Naive thymus-derived CD4-positive, alpha-beta T cell (primary cell): ENCODE measurements at regions not wholly inside any gene's neighbourhood (a gene's known extent, or its start where the extent isn't known, plus 50 kb on each side); places are given as distances from the start of the nearest gene placed in this dataset.

Experiments used
- ATAC-seq: fragments of 150-1000 bp; cut with Tn5 transposase; 2 replicates; pipeline ENCODE4 v1.10.0; 2021; ENCODE audit warnings: mild to moderate bottlenecking, moderate library complexity
- CTCF ChIA-PET: fragments of 350-600 bp; sonication (Branson Sonifier 250); formaldehyde crosslinking; loops from one replicate; lab custom pipeline; 2021; ENCODE audit warnings: antibody characterized with exemption; lab: Charles Lee
- POLR2A ChIA-PET: fragments of 350-600 bp; sonication (Branson Sonifier 250); formaldehyde crosslinking; loops from one replicate; lab custom pipeline; 2021; ENCODE audit warnings: antibody characterized with exemption, inconsistent platforms; lab: Charles Lee
- DNase-seq, 9 donors: peaks; one replicate each; pipeline versions ENCODE4 v3.0.0 to v3.0.0-alpha.2; 2020 to 2022; ENCODE audit warnings: mixed read lengths in 1 of 9
- H3K27ac ChIP-seq: one replicate; pipeline ENCODE4 v1.7.0; 2013; ENCODE audit warnings: mild to moderate bottlenecking, low read depth, low read length, moderate library complexity
- H3K27me3 ChIP-seq, 2 donors: one replicate each; pipeline ENCODE4 v1.7.0; 2013; ENCODE audit warnings: low read length in 2 of 2, mild to moderate bottlenecking in 2 of 2, moderate library complexity in 2 of 2; ENCODE audit not compliant: control insufficient read depth in 2 of 2, insufficient read depth in 2 of 2
- H3K36me3 ChIP-seq, 3 experiments: 1 replicate in 2 of 3; 2 replicates in 1 of 3; pipeline ENCODE4 v1.7.0; 2013; ENCODE audit warnings: low read length in 3 of 3, mild to moderate bottlenecking in 3 of 3, moderate library complexity in 1 of 3; ENCODE audit not compliant: insufficient read depth in 3 of 3, control insufficient read depth in 2 of 3
- H3K4me1 ChIP-seq, 2 donors: one replicate each; pipeline ENCODE4 v1.7.0; 2013; ENCODE audit warnings: low read length in 2 of 2, mild to moderate bottlenecking in 2 of 2, moderate library complexity in 1 of 2; ENCODE audit not compliant: control insufficient read depth in 2 of 2, insufficient read depth in 2 of 2
- H3K4me3 ChIP-seq: 2 replicates; pipeline ENCODE4 v1.7.0; 2013; ENCODE audit warnings: mild to moderate bottlenecking, low read length
- H3K9me3 ChIP-seq, 3 experiments: 1 replicate in 2 of 3; 2 replicates in 1 of 3; pipeline ENCODE4 v1.7.0; 2013; ENCODE audit warnings: low read length in 3 of 3; ENCODE audit not compliant: control insufficient read depth in 2 of 3
- H3K27ac Mint-ChIP-seq, 9 donors: one replicate each; pipeline ENCODE4 v1.8.0; 2020 to 2022; ENCODE audit warnings: mixed read lengths in 9 of 9, mild to moderate bottlenecking in 8 of 9, moderate library complexity in 5 of 9, inconsistent platforms in 2 of 9
- H3K27me3 Mint-ChIP-seq, 5 donors: one replicate each; pipeline ENCODE4 v1.8.0; 2021 to 2022; ENCODE audit warnings: mixed read lengths in 5 of 5, mild to moderate bottlenecking in 1 of 5
- H3K36me3 Mint-ChIP-seq, 5 donors: one replicate each; pipeline ENCODE4 v1.8.0; 2020 to 2022; ENCODE audit warnings: mixed read lengths in 5 of 5, mild to moderate bottlenecking in 3 of 5, inconsistent platforms in 1 of 5
- H3K4me1 Mint-ChIP-seq, 7 donors: one replicate each; pipeline ENCODE4 v1.8.0; 2020 to 2022; ENCODE audit warnings: mixed read lengths in 7 of 7, mild to moderate bottlenecking in 3 of 7, inconsistent platforms in 1 of 7
- H3K4me3 Mint-ChIP-seq, 10 donors: one replicate each; pipeline ENCODE4 v1.8.0; 2020 to 2022; ENCODE audit warnings: mild to moderate bottlenecking in 10 of 10, mixed read lengths in 10 of 10, moderate library complexity in 6 of 10, inconsistent platforms in 2 of 10
- H3K9me3 Mint-ChIP-seq, 11 donors: one replicate each; pipeline ENCODE4 v1.8.0; 2020 to 2022; ENCODE audit warnings: mixed read lengths in 11 of 11, mild to moderate bottlenecking in 4 of 11, inconsistent platforms in 1 of 11, moderate library complexity in 1 of 11
- intact Hi-C, 2 donors: fragments of 100-400 bp; cut with micrococcal nuclease; formaldehyde crosslinking; loops; one replicate each; pipeline ENCODE4 v1.15.1; 2023

DNA sequence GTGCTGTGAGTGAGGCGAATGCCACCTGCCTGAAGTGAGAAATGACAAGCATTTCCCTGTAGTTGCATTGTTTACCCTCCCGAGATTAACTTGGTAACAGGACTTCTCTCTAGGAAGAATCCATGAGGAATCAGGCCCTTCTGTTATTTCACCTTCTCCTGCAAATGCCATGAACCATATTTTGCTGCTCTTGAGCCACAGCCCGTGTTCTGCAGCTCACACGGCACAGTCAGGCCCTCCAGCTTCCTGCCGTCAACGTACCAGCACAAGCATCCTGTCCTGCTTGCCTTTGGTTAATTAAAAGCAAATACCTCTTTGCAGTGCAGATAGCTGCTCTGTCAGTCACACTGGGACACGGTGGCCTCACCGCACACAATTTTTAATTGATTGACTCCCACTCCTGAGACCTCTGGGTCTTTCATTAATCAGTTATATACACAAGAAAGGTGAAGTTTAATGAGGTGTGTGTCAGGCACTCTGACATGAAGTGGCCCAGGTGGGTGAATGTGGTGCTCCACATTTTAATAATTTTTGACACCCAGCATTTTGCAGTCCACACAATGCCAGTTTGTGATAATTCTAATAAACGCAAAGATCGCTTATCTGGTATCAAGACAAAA lies 95.3 kb upstream of the ASB18 start:
- ChIA-PET CTCF (no interaction called here), POLR2A (no interaction called here)
- Mint-ChIP-seq H3K36me3 (no peaks in the 10 kb centered on the region), H3K9me3 (no peaks in the 10 kb centered on the region), H3K4me1 (peaks cover 8 to 28% (median 17%) of the 10 kb centered on the region in 7 donors), H3K27ac (peak overlapping the region in 1 of 9 donors; percentile 34), H3K27me3 (peaks cover 0 to 37% (median 0%) of the 10 kb centered on the region in 5 donors), H3K4me3 (peak overlapping the region in 1 of 10 donors; percentile 27)
- no peaks in the 10 kb centered on the region for H3K36me3 ChIP-seq
- intact Hi-C loops: no loop called here
- H3K4me1 ChIP-seq: peaks cover 0 to 3% of the 10 kb centered on the region in 2 donors
- H3K4me3 ChIP-seq: no peak overlapping the region
- peak; percentile 31 for ATAC-seq
- H3K27ac ChIP-seq: no peak overlapping the region
- peak in 2 of 9 donors; percentile 12 to 22 for DNase-seq
- H3K9me3 ChIP-seq: no peaks in the 10 kb centered on the region
- H3K27me3 ChIP-seq: no peaks in the 10 kb centered on the region

DNA sequence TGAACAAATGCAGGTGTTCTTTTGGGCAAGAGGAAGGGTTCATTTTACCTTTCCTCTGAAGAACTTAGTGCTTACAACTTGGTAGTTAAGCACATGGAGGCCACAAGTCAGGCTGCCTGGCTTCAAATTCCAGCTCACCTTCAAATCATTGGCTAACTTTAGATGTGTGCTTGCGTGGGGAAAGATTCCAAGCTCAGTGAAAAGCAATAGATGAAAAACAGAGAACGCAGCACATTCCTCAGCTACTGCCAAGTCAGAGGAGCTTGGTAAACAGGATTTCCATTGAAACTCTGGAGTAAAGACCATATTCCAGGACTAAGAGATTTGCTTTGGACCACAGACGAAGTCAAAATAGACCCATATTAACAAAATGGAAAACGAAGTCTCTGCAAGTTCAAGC lies 96.3 kb upstream of the ASB18 start:
- Histone ChIP-seq H3K27me3 (no peaks in the 10 kb centered on the region), H3K27ac (no peak overlapping the region), H3K4me1 (peaks cover 1 to 9% of the 10 kb centered on the region in 2 donors), H3K9me3 (no peaks in the 10 kb centered on the region), H3K4me3 (no peak overlapping the region), H3K36me3 (no peaks in the 10 kb centered on the region)
- Mint-ChIP-seq H3K4me3 (no peak overlapping the region), H3K9me3 (no peaks in the 10 kb centered on the region), H3K36me3 (no peaks in the 10 kb centered on the region), H3K27me3 (peaks cover 0 to 47% (median 0%) of the 10 kb centered on the region in 5 donors), H3K27ac (no peak overlapping the region), H3K4me1 (peaks cover 15 to 38% (median 26%) of the 10 kb centered on the region in 7 donors)
- ChIA-PET CTCF (no interaction called here), POLR2A (no interaction called here)
- intact Hi-C loops: no loop called here
- no peak for DNase-seq
- ATAC-seq: no peak

- POLR2A ChIA-PET: no interaction called here
Measured at GRCh38 chr2:236363711-236364277, 99.6 kb upstream of the ASB18 start.

GRCh38 chr2:236365258-236366048 lies 101.2 kb upstream of the ASB18 start:
- intact Hi-C loops: loop anchor here in 1 of 2 donors (5.0 kb wide), 1 partner anchor 202 kb away; the partner anchor contains the start of gene ACKR3
- Mint-ChIP-seq H3K4me1 (peaks cover 23 to 60% (median 46%) of the 10 kb centered on the region in 7 donors), H3K27ac (peak overlapping the region in 4 of 9 donors; percentile 32 to 60 (median 38)), H3K4me3 (peak overlapping the region; percentile 51 to 82 (median 74)), H3K36me3 (no peaks in the 10 kb centered on the region), H3K9me3 (peaks cover 0 to 2% (median 0%) of the 10 kb centered on the region in 11 donors), H3K27me3 (peaks cover 17 to 78% (median 18%) of the 10 kb centered on the region in 5 donors)
- ATAC-seq: no peak
- Histone ChIP-seq H3K4me3 (peak overlapping the region; percentile 43), H3K27me3 (no peaks in the 10 kb centered on the region), H3K36me3 (no peaks in the 10 kb centered on the region), H3K4me1 (peaks cover 25 to 31% of the 10 kb centered on the region in 2 donors), H3K27ac (no peak overlapping the region), H3K9me3 (no peaks in the 10 kb centered on the region)
- POLR2A ChIA-PET: no interaction called here
- CTCF ChIA-PET: interaction anchor here (1.0 to 1.1 kb wide), 2 partner anchors 12 to 204 kb away, joined by 4 to 5 read pairs; partner anchors contain the start of gene ACKR3
- no peak for DNase-seq

More at GRCh38 chr2:236363711-236364277, 99.6 kb upstream of the ASB18 start:
- ATAC-seq (no peak), DNase-seq (no peak)
- Mint-ChIP-seq H3K9me3 (peaks cover 0 to 2% (median 0%) of the 10 kb centered on the region in 11 donors), H3K27me3 (peaks cover under 1 to 69% (median 8%) of the 10 kb centered on the region in 5 donors), H3K36me3 (no peaks in the 10 kb centered on the region), H3K27ac (peak overlapping the region in 1 of 9 donors; percentile 3), H3K4me1 (peaks cover 31 to 67% (median 55%) of the 10 kb centered on the region in 7 donors), H3K4me3 (peak overlapping the region in 1 of 10 donors; percentile 32)
- Histone ChIP-seq H3K9me3 (no peaks in the 10 kb centered on the region), H3K4me3 (no peak overlapping the region), H3K36me3 (no peaks in the 10 kb centered on the region), H3K27ac (no peak overlapping the region), H3K4me1 (peaks cover 25 to 35% of the 10 kb centered on the region in 2 donors), H3K27me3 (no peaks in the 10 kb centered on the region)
- intact Hi-C loops: no loop called here
- CTCF ChIA-PET: no interaction called here

GRCh38 chr2:236366049-236366387 lies 101.8 kb upstream of the ASB18 start:
- intact Hi-C loops: loop anchor here in 1 of 2 donors (5.0 kb wide), 1 partner anchor 201 kb away; the partner anchor contains the start of gene ACKR3
- peak overlapping the region in 4 of 9 donors; percentile 2 to 41 (median 26) for H3K27ac Mint-ChIP-seq
- H3K36me3 Mint-ChIP-seq: no peaks in the 10 kb centered on the region
- no peak overlapping the region for H3K27ac ChIP-seq
- DNase-seq (no peak), ATAC-seq (peak; percentile 17)
- no peaks in the 10 kb centered on the region for H3K36me3 ChIP-seq
- no peaks in the 10 kb centered on the region for H3K9me3 ChIP-seq
- peak overlapping the region; percentile 43 for H3K4me3 ChIP-seq
- ChIA-PET CTCF (interaction anchor here (1.0 to 1.1 kb wide), 2 partner anchors 13 to 204 kb away, joined by 4 to 5 read pairs; partner anchors contain the start of gene ACKR3), POLR2A (no interaction called here)
- H3K4me1 ChIP-seq: peaks cover 25 to 31% of the 10 kb centered on the region in 2 donors
- H3K4me1 Mint-ChIP-seq: peaks cover 23 to 59% (median 42%) of the 10 kb centered on the region in 7 donors
- H3K4me3 Mint-ChIP-seq: peak overlapping the region; percentile 67 to 82 (median 74)
- peaks cover 18 to 78% (median 22%) of the 10 kb centered on the region in 5 donors for H3K27me3 Mint-ChIP-seq
- peaks cover 0 to 2% (median 0%) of the 10 kb centered on the region in 11 donors for H3K9me3 Mint-ChIP-seq
- H3K27me3 ChIP-seq: no peaks in the 10 kb centered on the region

- intact Hi-C loops: loop anchor here in 1 of 2 donors (5.0 kb wide), 1 partner anchor 201 kb away; the partner anchor contains the start of gene ACKR3
- H3K4me1 Mint-ChIP-seq: peaks cover 23 to 55% (median 40%) of the 10 kb centered on the region in 7 donors
- no peaks in the 10 kb centered on the region for H3K36me3 ChIP-seq
- H3K4me1 ChIP-seq: peaks cover 25 to 31% of the 10 kb centered on the region in 2 donors
- no peaks in the 10 kb centered on the region for H3K27me3 ChIP-seq
- no peaks in the 10 kb centered on the region for H3K36me3 Mint-ChIP-seq
- CTCF ChIA-PET: interaction anchor here (1.0 to 1.1 kb wide), 2 partner anchors 13 to 203 kb away, joined by 4 to 5 read pairs; partner anchors contain the start of gene ACKR3
- POLR2A ChIA-PET: no interaction called here
- DNase-seq (peak in 7 of 9 donors; percentile 22 to 42 (median 35)), ATAC-seq (peak; percentile 82)
- peak overlapping the region in 4 of 9 donors; percentile 2 to 41 (median 32) for H3K27ac Mint-ChIP-seq
- H3K9me3 Mint-ChIP-seq: peaks cover 0 to 2% (median 0%) of the 10 kb centered on the region in 11 donors
- peak overlapping the region; percentile 43 for H3K4me3 ChIP-seq
- H3K27me3 Mint-ChIP-seq: peaks cover 18 to 77% (median 26%) of the 10 kb centered on the region in 5 donors
- peak overlapping the region; percentile 67 to 82 (median 74) for H3K4me3 Mint-ChIP-seq
- H3K27ac ChIP-seq: no peak overlapping the region
- H3K9me3 ChIP-seq: no peaks in the 10 kb centered on the region
Measured at GRCh38 chr2:236366397-236366796, 102.2 kb upstream of the ASB18 start.
